ENCODE measurements at regions not wholly inside any gene's neighbourhood (a gene's known extent, or its start where the extent isn't known, plus 50 kb on each side); places are given as distances from the start of the nearest gene placed in this dataset.

GRCh38 chrX:53767544-53767943, 81.0 kb upstream of the HUWE1 start:
- no peak for TF ChIP-seq EZH2 (IDR thresholded peaks at IDR 0.05; ENCODE audit: insufficient read depth, low read length)
- TF ChIP-seq, protein P1, sequence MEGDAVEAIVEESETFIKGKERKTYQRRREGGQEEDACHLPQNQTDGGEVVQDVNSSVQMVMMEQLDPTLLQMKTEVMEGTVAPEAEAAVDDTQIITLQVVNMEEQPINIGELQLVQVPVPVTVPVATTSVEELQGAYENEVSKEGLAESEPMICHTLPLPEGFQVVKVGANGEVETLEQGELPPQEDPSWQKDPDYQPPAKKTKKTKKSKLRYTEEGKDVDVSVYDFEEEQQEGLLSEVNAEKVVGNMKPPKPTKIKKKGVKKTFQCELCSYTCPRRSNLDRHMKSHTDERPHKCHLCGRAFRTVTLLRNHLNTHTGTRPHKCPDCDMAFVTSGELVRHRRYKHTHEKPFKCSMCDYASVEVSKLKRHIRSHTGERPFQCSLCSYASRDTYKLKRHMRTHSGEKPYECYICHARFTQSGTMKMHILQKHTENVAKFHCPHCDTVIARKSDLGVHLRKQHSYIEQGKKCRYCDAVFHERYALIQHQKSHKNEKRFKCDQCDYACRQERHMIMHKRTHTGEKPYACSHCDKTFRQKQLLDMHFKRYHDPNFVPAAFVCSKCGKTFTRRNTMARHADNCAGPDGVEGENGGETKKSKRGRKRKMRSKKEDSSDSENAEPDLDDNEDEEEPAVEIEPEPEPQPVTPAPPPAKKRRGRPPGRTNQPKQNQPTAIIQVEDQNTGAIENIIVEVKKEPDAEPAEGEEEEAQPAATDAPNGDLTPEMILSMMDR (IDR thresholded peaks at IDR 0.05; ENCODE audit: insufficient read depth, low read depth, low read length) = no peak
